K562 (cell line): ENCODE measurements at regions not wholly inside any gene's neighbourhood (a gene's known extent, or its start where the extent isn't known, plus 50 kb on each side); places are given as distances from the start of the nearest gene placed in this dataset.

Experiments used
- ZNF121 ChIP-seq: sonication (generic); formaldehyde crosslinking; conservative IDR thresholded peaks from 2 replicates; pipeline ENCODE4 v1.8.0; 2022; ENCODE audit warnings: missing genetic modification reagents
- ZNF274 ChIP-seq: IDR thresholded peaks from 2 replicates; pipeline ENCODE4 v1.6.1; 2011; ENCODE audit warnings: low read depth, mild to moderate bottlenecking, low read length, moderate library complexity, borderline replicate concordance
- TF ChIP-seq, protein P1 (sequence below): sonication (generic); formaldehyde crosslinking; IDR thresholded peaks from 2 replicates; pipeline ENCODE4 v1.9.0; 2022; ENCODE audit warnings: mild to moderate bottlenecking, missing genetic modification reagents
- TF ChIP-seq, protein P2 (sequence below), 3 experiments: IDR thresholded peaks in 2 of 3; conservative IDR thresholded peaks in 1 of 3; 2 replicates each; pipeline ENCODE4 v1.5.1; 2011 to 2012; ENCODE audit warnings: low read length in 3 of 3, mild to moderate bottlenecking in 3 of 3, control low read depth in 2 of 3, improper control_type of control experiment in 1 of 3, inconsistent platforms in 1 of 3, low read depth in 1 of 3, mixed read lengths in 1 of 3, moderate library complexity in 1 of 3; ENCODE audit not compliant: insufficient read depth in 2 of 3

DNA sequence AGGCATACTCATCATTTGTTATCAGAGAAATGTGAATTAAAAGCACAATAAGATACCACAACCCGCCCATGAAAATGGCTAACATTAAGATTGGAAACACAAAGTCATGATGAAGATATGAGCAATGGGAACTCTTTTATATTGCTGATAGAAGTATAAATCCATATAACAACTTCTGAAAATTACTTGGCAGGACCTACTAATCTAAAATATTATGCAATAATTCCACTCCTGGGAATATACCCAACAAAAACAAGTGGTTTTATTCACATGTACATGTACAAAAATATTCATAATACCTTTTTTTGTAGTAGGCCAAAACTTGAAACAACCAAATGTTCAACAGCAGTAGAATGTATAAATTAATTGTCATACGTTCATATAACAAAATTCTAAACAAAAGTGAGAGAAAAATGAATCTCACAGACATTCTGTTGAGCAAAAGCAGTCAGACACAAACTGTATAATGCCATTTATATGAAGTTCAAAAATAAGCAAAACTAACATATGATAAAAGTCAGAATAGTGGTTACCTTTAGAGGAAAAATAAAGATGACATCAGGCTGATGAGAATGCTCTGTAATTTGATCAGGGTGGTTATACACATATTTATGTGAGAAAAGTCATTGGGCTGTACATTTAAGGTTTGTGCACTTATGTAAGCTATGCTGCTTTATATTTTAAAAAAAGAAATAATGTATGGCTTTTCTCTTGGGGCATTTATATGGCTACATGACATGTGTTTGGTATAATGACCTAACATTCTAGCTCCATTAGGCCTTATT lies 309.2 kb upstream of the KITLG start:
- TF ChIP-seq ZNF274 (no peak), ZNF121 (CRISPR knock-in tag) (no peak)
- TF ChIP-seq, protein P1, sequence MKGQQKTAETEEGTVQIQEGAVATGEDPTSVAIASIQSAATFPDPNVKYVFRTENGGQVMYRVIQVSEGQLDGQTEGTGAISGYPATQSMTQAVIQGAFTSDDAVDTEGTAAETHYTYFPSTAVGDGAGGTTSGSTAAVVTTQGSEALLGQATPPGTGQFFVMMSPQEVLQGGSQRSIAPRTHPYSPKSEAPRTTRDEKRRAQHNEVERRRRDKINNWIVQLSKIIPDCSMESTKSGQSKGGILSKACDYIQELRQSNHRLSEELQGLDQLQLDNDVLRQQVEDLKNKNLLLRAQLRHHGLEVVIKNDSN = no peak
- TF ChIP-seq, protein P2, sequence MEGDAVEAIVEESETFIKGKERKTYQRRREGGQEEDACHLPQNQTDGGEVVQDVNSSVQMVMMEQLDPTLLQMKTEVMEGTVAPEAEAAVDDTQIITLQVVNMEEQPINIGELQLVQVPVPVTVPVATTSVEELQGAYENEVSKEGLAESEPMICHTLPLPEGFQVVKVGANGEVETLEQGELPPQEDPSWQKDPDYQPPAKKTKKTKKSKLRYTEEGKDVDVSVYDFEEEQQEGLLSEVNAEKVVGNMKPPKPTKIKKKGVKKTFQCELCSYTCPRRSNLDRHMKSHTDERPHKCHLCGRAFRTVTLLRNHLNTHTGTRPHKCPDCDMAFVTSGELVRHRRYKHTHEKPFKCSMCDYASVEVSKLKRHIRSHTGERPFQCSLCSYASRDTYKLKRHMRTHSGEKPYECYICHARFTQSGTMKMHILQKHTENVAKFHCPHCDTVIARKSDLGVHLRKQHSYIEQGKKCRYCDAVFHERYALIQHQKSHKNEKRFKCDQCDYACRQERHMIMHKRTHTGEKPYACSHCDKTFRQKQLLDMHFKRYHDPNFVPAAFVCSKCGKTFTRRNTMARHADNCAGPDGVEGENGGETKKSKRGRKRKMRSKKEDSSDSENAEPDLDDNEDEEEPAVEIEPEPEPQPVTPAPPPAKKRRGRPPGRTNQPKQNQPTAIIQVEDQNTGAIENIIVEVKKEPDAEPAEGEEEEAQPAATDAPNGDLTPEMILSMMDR (IDR thresholded peaks at IDR 0.05 in 2 of 3, conservative IDR thresholded peaks at IDR 0.05 in 1 of 3; ENCODE audit: insufficient read depth in 2 of 3, low read depth in 1 of 3, low read length in 3 of 3) = no peak
